HG02840 (cell line): ENCODE measurements at regions not wholly inside any gene's neighbourhood (a gene's known extent, or its start where the extent isn't known, plus 50 kb on each side); places are given as distances from the start of the nearest gene placed in this dataset.

ENCODE experiments used
- ATAC-seq: cut with Tn5 transposase; IDR thresholded peaks from one replicate; pipeline ENCODE4 v1.9.1; 2021; ENCODE audit warnings: mild to moderate bottlenecking, moderate library complexity, moderate number of reproducible peaks; ENCODE audit not compliant: unreplicated experiment, low FRiP score

GRCh38 chr6:170232186-170233002 lies 58.5 kb downstream of the DLL1 start:
- ATAC-seq = no peak

- ATAC-seq = no peak
Measured at GRCh38 chr6:170231293-170232185, 59.3 kb downstream of the DLL1 start.

GRCh38 chr6:170230520-170231292 lies 60.2 kb downstream of the DLL1 start:
- no peak for ATAC-seq

- no peak for ATAC-seq
Measured at GRCh38 chr6:170229851-170230519, 60.9 kb downstream of the DLL1 start.

- ATAC-seq = no peak
Measured at GRCh38 chr6:170229396-170229795, 61.5 kb downstream of the DLL1 start.

GRCh38 chr6:170228946-170229310 lies 62.0 kb downstream of the DLL1 start:
- ATAC-seq = no peak

- no peak for ATAC-seq
Measured at GRCh38 chr6:170227996-170228945, 62.6 kb downstream of the DLL1 start.

- no peak for ATAC-seq
Measured at GRCh38 chr6:170227521-170227983, 63.3 kb downstream of the DLL1 start.

- ATAC-seq = no peak
Measured at GRCh38 chr6:170226647-170227046, 64.2 kb downstream of the DLL1 start.

GRCh38 chr6:170225852-170226417 lies 64.9 kb downstream of the DLL1 start:
- ATAC-seq = no peak

- ATAC-seq = no peak
Measured at GRCh38 chr6:170224694-170225660, 65.9 kb downstream of the DLL1 start.

GRCh38 chr6:170223718-170224693 lies 66.9 kb downstream of the DLL1 start:
- ATAC-seq = no peak

- ATAC-seq = no peak
Measured at GRCh38 chr6:170222498-170223471, 68.1 kb downstream of the DLL1 start.

- no peak for ATAC-seq
Measured at GRCh38 chr6:170221753-170222400, 69.0 kb downstream of the DLL1 start.
